Motor neuron (in vitro differentiated cells): ENCODE measurements at regions not wholly inside any gene's neighbourhood (a gene's known extent, or its start where the extent isn't known, plus 50 kb on each side); places are given as distances from the start of the nearest gene placed in this dataset.

Experiments used
- ATAC-seq, 8 experiments: fragments of 200-7000 bp; cut with Tn5 transposase; replicated peaks in 6 of 8; 2 replicates each; pipeline ENCODE4 v1.8.0; 2021; ENCODE audit warnings: mild to moderate bottlenecking in 8 of 8, moderate library complexity in 8 of 8
- H3K27ac ChIP-seq, 2 donors: fragments of 250-450 bp; sonication (Bioruptor Pico); 2 replicates each; pipeline ENCODE4 v1.9.0; 2021; ENCODE audit warnings: antibody characterized with exemption in 2 of 2, mild to moderate bottlenecking in 2 of 2, moderate library complexity in 1 of 2
- H3K4me1 ChIP-seq, 2 donors: fragments of 250-450 bp; sonication (Bioruptor Pico); replicated peaks in 1 of 2; 2 replicates each; pipeline ENCODE4 v1.6.1; 2021; ENCODE audit warnings: antibody characterized with exemption in 2 of 2, mild to moderate bottlenecking in 2 of 2, moderate library complexity in 1 of 2
- H3K4me3 ChIP-seq, 5 donors: fragments of 250-450 bp; sonication (Bioruptor Pico); 2 replicates each; pipeline ENCODE4 v1.9.0; 2021; ENCODE audit warnings: antibody characterized with exemption in 5 of 5, mild to moderate bottlenecking in 5 of 5, moderate library complexity in 4 of 5
- WGBS, 10 experiments: fragments of 450-650 bp; shearing (Covaris generic); methylation state at CpG; one replicate each; pipeline ENCODE4 v1.0.0; 2022; 5-methylcytosine and 5-hydroxymethylcytosine counted together
- in situ Hi-C, 9 experiments: fragments of 400-800 bp; cut with MboI; loops; one replicate each; pipeline ENCODE4 v1.15.0; 2021; ENCODE audit warnings: low sequenced_read_pairs in 9 of 9, low pct_unique_long_range_greater_than_20kb in 2 of 9; ENCODE audit not compliant: unreplicated experiment in 9 of 9

- in situ Hi-C loops: no loop called here
- no peak for ATAC-seq
- no peak overlapping the region for H3K4me3 ChIP-seq
- WGBS, 10 experiments: 90 to 100% (median 92%) methylated on average over 3 to 7 of the region's 7 CpGs; no CpG with 5 or more reads in 3 of the 10 experiments
- peaks cover 3 to 10% of the 10 kb centered on the region in 2 donors for H3K4me1 ChIP-seq
- H3K27ac ChIP-seq: peak overlapping the region in 1 of 2 donors; percentile 38
Measured at GRCh38 chr4:125986307-125986706, 671.6 kb downstream of the FAT4 start.

GRCh38 chr4:125988464-125988863, 673.7 kb downstream of the FAT4 start:
- WGBS, 10 experiments: 83 to 100% (median 95%) methylated on average over 1 of the region's 1 CpG; no CpG with 5 or more reads in 4 of the 10 experiments
- H3K4me1 ChIP-seq: peaks cover 3 to 12% of the 10 kb centered on the region in 2 donors
- in situ Hi-C loops: no loop called here
- no peak overlapping the region for H3K4me3 ChIP-seq
- no peak overlapping the region for H3K27ac ChIP-seq
- ATAC-seq: no peak

GRCh38 chr4:125991398-125991797, 676.6 kb downstream of the FAT4 start:
- Histone ChIP-seq H3K4me1 (peaks cover 0 to 5% of the 10 kb centered on the region in 2 donors), H3K27ac (no peak overlapping the region), H3K4me3 (no peak overlapping the region)
- in situ Hi-C loops: no loop called here
- 39 to 100% (median 80%) methylated on average over 1 to 2 of the region's 2 CpGs for WGBS, 10 experiments
- ATAC-seq: peak in 2 of 8 experiments; percentile 43 to 54

- in situ Hi-C loops: no loop called here
- WGBS, 10 experiments: 80 to 100% (median 92%) methylated on average over 1 to 2 of the region's 2 CpGs; no CpG with 5 or more reads in 1 of the 10 experiments
Measured at GRCh38 chr4:125992891-125993290, 678.1 kb downstream of the FAT4 start.

GRCh38 chr4:125994024-125994423, 679.3 kb downstream of the FAT4 start:
- 36 to 100% (median 90%) methylated on average over 3 to 9 of the region's 9 CpGs for WGBS, 10 experiments
- Histone ChIP-seq H3K4me1 (peaks cover 0 to 5% of the 10 kb centered on the region in 2 donors), H3K27ac (no peak overlapping the region), H3K4me3 (no peak overlapping the region)
- in situ Hi-C loops: no loop called here
- no peak for ATAC-seq

More at GRCh38 chr4:125992891-125993290, 678.1 kb downstream of the FAT4 start:
- Histone ChIP-seq H3K27ac (no peak overlapping the region), H3K4me1 (peaks cover 0 to 5% of the 10 kb centered on the region in 2 donors), H3K4me3 (no peak overlapping the region)
- no peak for ATAC-seq

- in situ Hi-C loops: no loop called here
- Histone ChIP-seq H3K4me3 (no peak overlapping the region), H3K27ac (no peak overlapping the region), H3K4me1 (peaks cover 0 to 5% of the 10 kb centered on the region in 2 donors)
- ATAC-seq: no peak
- 50 to 100% (median 100%) methylated on average over 1 of the region's 1 CpG; no CpG with 5 or more reads in 2 of the 10 experiments for WGBS, 10 experiments
Measured at GRCh38 chr4:125994430-125994829, 679.7 kb downstream of the FAT4 start.

- Histone ChIP-seq H3K4me3 (no peak overlapping the region), H3K4me1 (peaks cover 0 to 5% of the 10 kb centered on the region in 2 donors), H3K27ac (no peak overlapping the region)
- peak in 7 of 8 experiments; percentile 38 to 76 (median 61) for ATAC-seq
- 0 to 100% (median 37%) methylated on average over 1 to 4 of the region's 4 CpGs for WGBS, 10 experiments
- in situ Hi-C loops: no loop called here
Measured at GRCh38 chr4:126004941-126005340, 690.2 kb downstream of the FAT4 start.

- no peak for ATAC-seq
- Histone ChIP-seq H3K4me3 (no peak overlapping the region), H3K27ac (no peak overlapping the region), H3K4me1 (peaks cover 0 to 5% of the 10 kb centered on the region in 2 donors)
- WGBS, 10 experiments: 64 to 100% (median 94%) methylated on average over 1 to 3 of the region's 3 CpGs
- in situ Hi-C loops: no loop called here
Measured at GRCh38 chr4:126007142-126007541, 692.4 kb downstream of the FAT4 start.

GRCh38 chr4:126012691-126013290, 698.0 kb downstream of the FAT4 start:
- no peak for ATAC-seq
- H3K4me3 ChIP-seq: no peak overlapping the region
- WGBS, 10 experiments: 43 to 100% (median 80%) methylated on average over 1 to 3 of the region's 3 CpGs; no CpG with 5 or more reads in 1 of the 10 experiments
- in situ Hi-C loops: no loop called here
- no peaks in the 10 kb centered on the region for H3K4me1 ChIP-seq
- no peak overlapping the region for H3K27ac ChIP-seq

- no peaks in the 10 kb centered on the region for H3K4me1 ChIP-seq
- no peak for ATAC-seq
- WGBS, 10 experiments: 50 to 100% methylated on average over 1 of the region's 1 CpG; no CpG with 5 or more reads in 8 of the 10 experiments
- no peak overlapping the region for H3K27ac ChIP-seq
- H3K4me3 ChIP-seq: no peak overlapping the region
- in situ Hi-C loops: no loop called here
Measured at GRCh38 chr4:126018274-126018673, 703.5 kb downstream of the FAT4 start.

- Histone ChIP-seq H3K4me3 (no peak overlapping the region), H3K27ac (no peak overlapping the region), H3K4me1 (no peaks in the 10 kb centered on the region)
- 3 to 60% (median 50%) methylated on average over 1 to 3 of the region's 3 CpGs; no CpG with 5 or more reads in 1 of the 10 experiments for WGBS, 10 experiments
- peak in 1 of 8 experiments; percentile 42 for ATAC-seq
- in situ Hi-C loops: no loop called here
Measured at GRCh38 chr4:126023896-126024295, 709.1 kb downstream of the FAT4 start.

- ATAC-seq: no peak
Measured at GRCh38 chr4:126027601-126028000, 712.8 kb downstream of the FAT4 start.

GRCh38 chr4:126028876-126029275, 714.1 kb downstream of the FAT4 start:
- H3K4me1 ChIP-seq: no peaks in the 10 kb centered on the region
- in situ Hi-C loops: no loop called here
- no peak overlapping the region for H3K4me3 ChIP-seq
- no peak overlapping the region for H3K27ac ChIP-seq
- no peak for ATAC-seq

More at GRCh38 chr4:126027601-126028000, 712.8 kb downstream of the FAT4 start:
- no peak overlapping the region for H3K4me3 ChIP-seq
- in situ Hi-C loops: no loop called here
- whole genome bisulfite sequencing, 10 experiments: 25 to 82% (median 60%) methylated on average over 1 to 2 of the region's 2 CpGs; no CpG with 5 or more reads in 1 of the 10 experiments
- H3K27ac ChIP-seq: no peak overlapping the region
- H3K4me1 ChIP-seq: no peaks in the 10 kb centered on the region

- Histone ChIP-seq H3K4me1 (no peaks in the 10 kb centered on the region), H3K4me3 (no peak overlapping the region), H3K27ac (no peak overlapping the region)
- in situ Hi-C loops: no loop called here
- WGBS, 10 experiments: 6 to 100% (median 81%) methylated on average over 1 to 2 of the region's 2 CpGs
- no peak for ATAC-seq
Measured at GRCh38 chr4:126037231-126037630, 722.5 kb downstream of the FAT4 start.
